ENCODE measurements at regions not wholly inside any gene's neighbourhood (a gene's known extent, or its start where the extent isn't known, plus 50 kb on each side); places are given as distances from the start of the nearest gene placed in this dataset.

DNA sequence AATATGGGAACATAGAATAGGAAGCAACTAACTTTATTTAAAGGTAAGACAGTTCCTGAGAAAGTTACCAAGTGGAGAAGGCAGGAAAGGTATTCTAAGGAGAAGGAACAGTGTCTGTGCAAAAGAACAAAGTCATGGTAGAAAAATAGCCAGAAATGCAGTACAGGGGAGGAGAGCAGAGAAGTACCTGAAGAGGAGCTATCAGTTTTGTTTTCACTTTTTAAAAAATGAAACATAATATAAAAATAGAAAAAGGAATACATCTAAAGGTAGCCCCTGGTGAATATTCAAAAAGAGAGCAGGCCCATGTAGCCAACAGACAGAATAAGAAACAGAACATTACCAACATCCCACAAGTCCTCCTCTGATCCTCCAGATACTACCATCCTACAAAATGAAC lies 408.7 kb downstream of the ADAMTS20 start:
- Histone ChIP-seq H3K9me3 (ENCODE audit: control insufficient read depth, insufficient read depth, low read length) (no peaks in the 10 kb centered on the region), H3K36me3 (ENCODE audit: insufficient read depth, low read length) (no peaks in the 10 kb centered on the region), H3K9ac (ENCODE audit: low read depth, low read length) (no peak overlapping the region), H3K4me1 (ENCODE audit: insufficient read depth, low read length) (no peaks in the 10 kb centered on the region)

DNA sequence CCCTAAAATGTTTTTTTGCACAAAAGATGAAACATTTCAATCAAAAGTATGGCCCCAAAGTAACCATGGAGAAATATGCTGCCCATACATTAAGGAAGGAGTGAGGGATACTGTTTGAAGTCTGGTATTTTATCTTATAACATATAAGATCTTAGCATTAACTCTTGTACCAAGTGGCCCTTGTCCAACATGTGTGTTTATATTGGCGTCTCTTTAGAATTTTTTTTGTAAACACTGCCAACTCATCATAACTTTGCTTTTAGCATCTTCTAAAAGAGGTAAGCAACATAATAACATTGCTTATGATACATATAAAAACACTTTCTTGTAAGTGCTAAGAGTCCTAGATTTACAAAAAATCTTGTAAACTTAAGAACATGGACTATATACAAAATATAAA lies 419.7 kb downstream of the ADAMTS20 start:
- H3K36me3 ChIP-seq (ENCODE audit: insufficient read depth, low read length): no peaks in the 10 kb centered on the region
- no peaks in the 10 kb centered on the region for H3K4me1 ChIP-seq (ENCODE audit: insufficient read depth, low read length)
- no peak overlapping the region for H3K9ac ChIP-seq (ENCODE audit: low read depth, low read length)
- no peaks in the 10 kb centered on the region for H3K9me3 ChIP-seq (ENCODE audit: control insufficient read depth, insufficient read depth, low read length)

DNA sequence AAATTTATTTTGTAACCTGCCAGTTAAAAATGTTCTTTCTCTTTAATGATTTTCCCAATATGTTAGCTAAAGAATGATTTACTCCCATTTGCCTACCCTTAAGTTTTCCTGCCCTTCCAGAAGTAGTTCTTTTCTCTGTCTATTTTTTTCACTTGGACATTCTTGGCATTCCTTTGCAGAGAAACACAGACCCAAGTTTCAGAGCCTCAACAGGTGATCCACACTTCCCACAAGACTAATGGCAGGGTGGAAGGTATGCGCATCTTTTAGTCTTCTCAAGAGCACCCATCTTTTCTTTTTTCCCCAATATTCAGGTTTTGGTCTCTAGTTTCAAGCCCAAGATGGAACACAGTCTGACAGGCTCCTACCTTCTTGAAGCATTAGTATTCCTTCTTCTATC lies 420.7 kb downstream of the ADAMTS20 start:
- no peaks in the 10 kb centered on the region for H3K9me3 ChIP-seq (ENCODE audit: control insufficient read depth, insufficient read depth, low read length)

DNA sequence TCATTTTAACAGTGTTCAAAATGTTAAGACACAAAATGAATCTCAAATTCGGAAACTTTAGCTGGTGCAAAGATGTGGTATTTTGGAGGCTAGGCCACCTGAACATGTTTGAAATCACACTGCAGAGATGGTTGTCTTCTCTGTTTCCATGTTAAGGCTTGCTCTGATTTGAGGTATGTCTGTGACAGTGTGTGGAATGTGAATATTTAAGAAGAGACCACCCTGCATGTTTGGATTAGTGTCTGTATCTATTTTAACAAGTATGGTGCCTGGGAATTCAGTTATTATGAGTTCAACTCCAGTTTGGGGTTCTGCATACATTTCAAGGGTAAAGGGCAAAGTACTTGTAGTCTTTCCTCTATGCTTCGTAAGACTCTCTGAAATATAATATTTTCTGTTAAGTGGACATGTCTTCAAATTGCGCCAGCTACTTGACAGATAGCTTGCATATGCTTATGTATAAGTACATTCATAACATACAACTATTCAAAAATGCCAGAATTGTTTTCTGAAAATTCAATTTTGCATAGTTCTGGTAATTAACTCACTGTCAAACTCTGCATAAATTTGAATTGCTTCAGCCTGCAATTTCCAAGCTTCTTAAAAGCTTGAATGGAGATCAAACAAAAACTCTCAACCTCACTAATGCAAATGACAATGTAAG lies 424.0 kb downstream of the ADAMTS20 start:
- Histone ChIP-seq H3K9me3 (ENCODE audit: control insufficient read depth, insufficient read depth, low read length) (no peaks in the 10 kb centered on the region), H3K9ac (ENCODE audit: low read depth, low read length) (no peak overlapping the region), H3K36me3 (ENCODE audit: insufficient read depth, low read length) (no peaks in the 10 kb centered on the region), H3K4me1 (ENCODE audit: insufficient read depth, low read length) (no peaks in the 10 kb centered on the region)

More for the DNA sequence above, 420.7 kb downstream of the ADAMTS20 start:
- H3K9ac ChIP-seq (ENCODE audit: low read depth, low read length): no peak overlapping the region
- no peaks in the 10 kb centered on the region for H3K36me3 ChIP-seq (ENCODE audit: insufficient read depth, low read length)
- no peaks in the 10 kb centered on the region for H3K4me1 ChIP-seq (ENCODE audit: insufficient read depth, low read length)

DNA sequence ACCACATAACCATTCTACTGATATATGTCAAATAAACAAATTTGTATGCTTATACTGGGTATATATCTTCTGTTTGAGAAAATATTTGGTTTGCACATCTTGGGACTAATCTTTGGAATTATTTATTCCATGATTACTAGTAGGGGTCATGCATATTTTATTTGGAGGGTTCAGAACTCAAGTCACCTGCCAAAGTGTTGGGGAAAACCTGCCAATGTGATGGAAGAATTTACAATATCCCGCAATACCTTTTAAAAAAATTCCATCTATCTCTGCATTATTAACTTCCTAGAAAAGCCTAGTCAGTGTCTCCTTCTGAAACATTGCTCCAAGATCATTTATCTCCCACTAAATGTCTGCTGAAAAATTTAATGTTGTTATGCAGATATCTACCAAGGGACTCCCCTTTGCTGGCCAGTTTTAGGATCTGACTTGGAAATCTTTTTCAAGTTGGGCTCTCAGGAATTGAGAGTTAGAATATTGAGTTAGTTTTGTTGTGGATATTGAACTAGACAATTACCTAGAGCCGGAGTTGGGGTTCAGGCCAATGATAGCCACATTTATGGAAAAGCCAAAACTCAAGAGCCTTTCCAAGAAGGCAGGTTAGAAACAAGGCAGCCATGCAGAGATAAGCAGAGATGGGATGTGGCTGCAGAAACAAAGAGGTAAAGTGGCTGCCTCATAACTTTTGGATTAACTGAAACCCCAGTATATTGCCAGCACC lies 425.2 kb downstream of the ADAMTS20 start:
- H3K9me3 ChIP-seq (ENCODE audit: control insufficient read depth, insufficient read depth, low read length): no peaks in the 10 kb centered on the region
- no peaks in the 10 kb centered on the region for H3K36me3 ChIP-seq (ENCODE audit: insufficient read depth, low read length)
- H3K9ac ChIP-seq (ENCODE audit: low read depth, low read length): no peak overlapping the region
- no peaks in the 10 kb centered on the region for H3K4me1 ChIP-seq (ENCODE audit: insufficient read depth, low read length)

DNA sequence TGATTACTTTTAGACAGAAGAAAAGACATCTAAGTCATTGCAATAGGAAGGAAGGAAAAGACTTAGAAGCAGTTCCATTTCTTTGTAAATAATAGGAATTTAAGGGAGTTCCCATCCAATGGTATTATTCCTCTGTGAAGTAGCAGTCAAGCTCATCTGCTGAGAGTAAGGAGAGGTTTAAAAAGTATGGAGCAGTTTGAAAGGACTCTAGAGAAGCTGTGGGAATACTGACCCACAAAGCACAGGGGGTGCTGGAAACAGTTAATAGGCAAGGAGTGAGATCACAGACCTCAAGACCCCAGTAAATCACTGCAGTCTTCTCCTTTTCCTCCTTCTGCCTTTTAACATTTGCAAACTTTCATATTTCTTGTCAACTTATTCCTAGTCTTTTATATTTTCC lies 428.5 kb downstream of the ADAMTS20 start:
- Histone ChIP-seq H3K4me1 (ENCODE audit: insufficient read depth, low read length) (no peaks in the 10 kb centered on the region), H3K9me3 (ENCODE audit: control insufficient read depth, insufficient read depth, low read length) (no peaks in the 10 kb centered on the region), H3K36me3 (ENCODE audit: insufficient read depth, low read length) (no peaks in the 10 kb centered on the region), H3K9ac (ENCODE audit: low read depth, low read length) (no peak overlapping the region)

DNA sequence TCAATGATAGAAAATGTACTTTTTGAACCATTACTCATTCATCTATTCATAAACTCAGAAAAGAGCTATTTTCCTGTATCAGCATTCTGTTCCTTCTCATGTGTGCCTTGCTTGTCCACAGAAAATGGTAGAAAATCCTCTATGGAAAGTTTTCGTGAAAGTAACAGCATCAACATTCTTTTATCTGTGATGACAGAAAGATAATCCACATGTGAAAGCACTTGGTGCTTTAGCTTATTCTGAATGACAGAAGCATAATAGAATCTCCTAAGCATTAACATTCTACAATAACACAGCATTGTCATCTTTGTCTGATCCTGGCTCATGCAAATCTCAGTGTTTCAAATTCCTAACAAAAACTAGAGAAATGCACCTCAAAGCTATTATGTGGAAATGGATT lies 431.9 kb downstream of the ADAMTS20 start:
- Histone ChIP-seq H3K36me3 (ENCODE audit: insufficient read depth, low read length) (no peaks in the 10 kb centered on the region), H3K9ac (ENCODE audit: low read depth, low read length) (no peak overlapping the region), H3K4me1 (ENCODE audit: insufficient read depth, low read length) (no peaks in the 10 kb centered on the region), H3K9me3 (ENCODE audit: control insufficient read depth, insufficient read depth, low read length) (no peaks in the 10 kb centered on the region)

DNA sequence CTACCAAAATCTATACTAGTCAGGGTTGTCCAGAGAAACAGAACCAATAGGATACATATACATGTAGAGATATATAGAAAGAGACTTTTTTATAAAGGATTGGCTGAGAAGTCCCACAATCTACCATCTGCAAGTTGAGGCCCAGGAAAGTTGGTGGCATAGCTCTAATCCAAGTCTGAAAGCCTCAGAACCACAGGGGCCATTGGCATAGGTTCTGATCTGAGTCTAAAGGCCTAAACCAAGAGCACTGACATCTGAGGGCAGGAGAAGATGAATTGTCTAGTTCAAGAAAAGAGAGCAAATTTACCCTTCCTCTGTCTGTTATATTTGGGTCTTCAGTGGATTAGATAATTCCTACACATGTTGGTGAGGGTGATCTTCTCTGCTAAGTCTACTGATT lies 433.1 kb downstream of the ADAMTS20 start:
- no peak overlapping the region for H3K9ac ChIP-seq (ENCODE audit: low read depth, low read length)
- H3K4me1 ChIP-seq (ENCODE audit: insufficient read depth, low read length): no peaks in the 10 kb centered on the region
- no peaks in the 10 kb centered on the region for H3K9me3 ChIP-seq (ENCODE audit: control insufficient read depth, insufficient read depth, low read length)
- H3K36me3 ChIP-seq (ENCODE audit: insufficient read depth, low read length): no peaks in the 10 kb centered on the region

DNA sequence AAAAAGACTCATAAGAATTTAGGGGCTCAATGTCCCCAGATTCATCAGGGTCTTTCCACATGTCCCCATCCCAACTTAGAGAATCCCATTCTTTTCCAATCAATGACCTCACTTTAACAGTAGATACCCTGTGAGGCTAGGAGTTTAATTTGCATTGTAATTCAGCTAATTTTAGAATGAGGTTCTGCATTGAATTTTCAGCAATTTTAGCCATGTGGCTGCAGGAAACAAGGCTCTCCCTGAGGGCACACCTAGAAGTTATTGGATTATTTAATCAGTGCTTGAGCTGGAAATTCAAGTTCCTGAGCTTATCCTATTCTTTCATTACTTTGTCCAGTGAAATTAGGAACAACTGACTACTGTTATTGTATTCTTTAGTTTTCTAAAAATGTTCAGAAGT lies 433.8 kb downstream of the ADAMTS20 start:
- Histone ChIP-seq H3K9ac (ENCODE audit: low read depth, low read length) (no peak overlapping the region), H3K4me1 (ENCODE audit: insufficient read depth, low read length) (no peaks in the 10 kb centered on the region), H3K36me3 (ENCODE audit: insufficient read depth, low read length) (no peaks in the 10 kb centered on the region)

DNA sequence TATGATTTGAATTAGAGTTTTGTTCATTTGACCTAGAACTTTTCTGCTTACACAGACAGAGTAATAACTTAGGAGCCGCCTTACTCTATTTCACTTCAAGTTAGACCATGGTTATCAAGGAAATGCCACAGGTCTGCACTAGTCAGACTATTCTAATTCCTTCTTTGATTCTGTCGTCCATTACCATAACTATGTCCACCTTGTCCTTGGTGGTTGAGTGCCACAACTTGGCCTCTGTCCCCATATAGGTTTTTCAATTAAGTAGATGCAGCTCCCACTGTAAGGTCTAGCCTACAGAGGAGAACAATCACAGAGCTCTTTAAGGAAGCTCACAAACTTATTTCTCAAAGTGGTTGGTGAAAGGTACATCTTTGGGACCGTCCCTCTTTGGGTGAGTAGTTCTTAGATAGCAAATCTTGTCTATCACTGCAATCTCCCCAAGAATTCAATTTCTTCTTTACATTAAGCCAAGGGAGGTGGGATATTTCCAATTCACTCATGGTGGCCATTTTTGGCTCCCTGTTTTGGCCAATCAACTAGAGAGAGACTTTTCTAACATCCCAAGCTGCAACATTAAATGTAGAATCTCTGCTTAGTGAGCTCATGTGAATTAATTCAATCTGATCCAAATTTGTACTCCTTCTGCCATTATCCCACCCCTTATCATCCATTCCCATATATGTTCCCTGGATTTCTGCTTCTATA lies 434.6 kb downstream of the ADAMTS20 start:
- Histone ChIP-seq H3K9me3 (ENCODE audit: control insufficient read depth, insufficient read depth, low read length) (no peaks in the 10 kb centered on the region), H3K9ac (ENCODE audit: low read depth, low read length) (no peak overlapping the region), H3K4me1 (ENCODE audit: insufficient read depth, low read length) (no peaks in the 10 kb centered on the region), H3K36me3 (ENCODE audit: insufficient read depth, low read length) (no peaks in the 10 kb centered on the region)

More for the DNA sequence above, 433.8 kb downstream of the ADAMTS20 start:
- H3K9me3 ChIP-seq (ENCODE audit: control insufficient read depth, insufficient read depth, low read length): no peaks in the 10 kb centered on the region

DNA sequence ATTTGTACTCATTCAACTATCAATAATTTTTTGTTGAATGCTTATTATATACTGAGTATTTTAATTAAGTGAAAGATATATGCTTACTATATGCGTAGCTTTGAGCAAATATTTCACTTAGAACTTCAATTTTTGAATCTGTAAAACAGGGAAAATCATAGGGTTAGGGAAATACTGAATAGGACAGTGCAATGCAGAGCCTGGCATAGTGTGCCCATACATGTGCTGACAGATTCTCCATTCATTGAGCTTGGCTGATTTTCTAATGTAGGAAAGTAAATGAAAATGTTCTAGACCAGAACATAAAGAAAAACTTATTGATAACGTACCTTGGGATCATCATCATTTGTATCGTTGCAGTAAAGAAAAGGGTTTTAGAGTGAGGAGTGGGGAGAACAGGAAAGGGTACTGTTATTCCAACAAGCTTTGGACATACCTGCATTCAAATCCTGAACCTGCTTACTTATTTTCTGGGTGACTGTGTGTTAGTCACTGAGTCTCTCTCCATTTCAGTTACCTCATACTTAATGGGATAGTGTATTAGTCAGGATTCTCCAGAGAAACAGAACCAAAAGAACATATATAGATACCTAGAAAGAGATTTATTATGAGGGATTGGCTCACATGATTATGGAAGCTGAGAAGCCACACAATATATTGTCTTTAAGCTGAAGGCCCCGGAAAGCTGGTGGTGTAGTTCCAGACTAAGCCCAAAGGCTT lies 436.4 kb downstream of the ADAMTS20 start:
- no peak overlapping the region for H3K9ac ChIP-seq (ENCODE audit: low read depth, low read length)
- no peaks in the 10 kb centered on the region for H3K4me1 ChIP-seq (ENCODE audit: insufficient read depth, low read length)

DNA sequence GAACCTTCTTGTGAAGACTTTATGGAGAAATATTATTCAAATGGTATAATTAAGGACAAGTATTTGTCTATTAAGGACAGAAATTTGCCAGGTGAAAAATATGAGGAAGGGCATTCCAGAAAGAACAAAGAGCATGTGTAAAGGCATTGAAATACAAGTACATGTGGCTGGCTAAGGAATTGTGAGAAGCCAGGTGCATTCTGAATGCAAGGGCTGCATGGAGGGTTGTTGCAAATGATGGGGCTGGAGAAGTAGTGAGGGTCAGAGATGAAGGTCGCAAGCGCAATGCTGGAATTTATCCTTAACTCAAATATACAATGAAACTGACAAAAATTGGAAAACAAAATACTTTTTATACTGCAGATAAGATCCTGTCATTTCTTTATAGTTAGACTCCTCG lies 437.7 kb downstream of the ADAMTS20 start:
- H3K9me3 ChIP-seq (ENCODE audit: control insufficient read depth, insufficient read depth, low read length): no peaks in the 10 kb centered on the region
- no peak overlapping the region for H3K9ac ChIP-seq (ENCODE audit: low read depth, low read length)
- no peaks in the 10 kb centered on the region for H3K36me3 ChIP-seq (ENCODE audit: insufficient read depth, low read length)
- no peaks in the 10 kb centered on the region for H3K4me1 ChIP-seq (ENCODE audit: insufficient read depth, low read length)

More for the DNA sequence above, 436.4 kb downstream of the ADAMTS20 start:
- H3K9me3 ChIP-seq (ENCODE audit: control insufficient read depth, insufficient read depth, low read length): no peaks in the 10 kb centered on the region
- no peaks in the 10 kb centered on the region for H3K36me3 ChIP-seq (ENCODE audit: insufficient read depth, low read length)

DNA sequence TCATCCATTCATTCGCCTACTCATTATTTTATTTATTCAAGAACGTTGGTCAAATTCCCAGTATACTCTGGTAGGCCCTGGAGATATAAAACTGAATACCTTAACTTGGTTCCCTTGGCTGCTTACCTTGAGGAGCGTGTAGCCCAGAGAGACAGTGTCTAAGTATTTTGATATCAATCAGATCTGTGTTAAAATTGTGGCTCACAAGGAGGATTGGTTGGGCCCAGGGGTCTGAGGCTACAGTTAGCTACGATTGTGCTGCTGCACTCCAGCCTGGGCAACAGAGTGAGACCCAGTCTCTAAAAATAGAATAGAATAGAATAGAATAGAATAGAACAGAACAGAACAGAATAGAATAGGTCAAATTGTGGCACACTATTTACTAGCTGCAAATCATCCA lies 438.4 kb downstream of the ADAMTS20 start:
- H3K9ac ChIP-seq (ENCODE audit: low read depth, low read length): no peak overlapping the region
- no peaks in the 10 kb centered on the region for H3K9me3 ChIP-seq (ENCODE audit: control insufficient read depth, insufficient read depth, low read length)
- no peaks in the 10 kb centered on the region for H3K36me3 ChIP-seq (ENCODE audit: insufficient read depth, low read length)
- no peaks in the 10 kb centered on the region for H3K4me1 ChIP-seq (ENCODE audit: insufficient read depth, low read length)

DNA sequence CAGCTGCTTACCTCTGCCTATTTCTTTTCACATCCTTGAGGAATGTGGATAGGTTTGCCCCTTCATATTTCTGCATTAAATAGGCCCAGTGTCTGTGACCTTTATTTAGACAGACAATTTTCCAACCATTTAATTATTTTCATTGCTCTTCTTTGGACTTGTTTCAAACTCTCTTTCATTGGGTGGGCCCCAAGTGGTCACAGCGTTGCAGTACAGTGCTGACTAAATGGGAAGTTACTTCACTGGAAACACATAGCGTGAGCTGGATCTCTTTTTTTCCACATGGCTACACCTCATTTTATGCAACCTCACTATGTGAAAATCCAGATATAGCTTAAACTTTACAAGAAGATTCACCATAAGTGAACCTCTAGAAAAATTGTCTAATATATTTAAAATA lies 438.9 kb downstream of the ADAMTS20 start:
- no peak overlapping the region for H3K9ac ChIP-seq (ENCODE audit: low read depth, low read length)
- H3K36me3 ChIP-seq (ENCODE audit: insufficient read depth, low read length): no peaks in the 10 kb centered on the region

More for the DNA sequence above, 438.9 kb downstream of the ADAMTS20 start:
- no peaks in the 10 kb centered on the region for H3K9me3 ChIP-seq (ENCODE audit: control insufficient read depth, insufficient read depth, low read length)
- no peaks in the 10 kb centered on the region for H3K4me1 ChIP-seq (ENCODE audit: insufficient read depth, low read length)
